OCI-LY7 (cell line): ENCODE measurements at regions not wholly inside any gene's neighbourhood (a gene's known extent, or its start where the extent isn't known, plus 50 kb on each side); places are given as distances from the start of the nearest gene placed in this dataset.
"Not testable (repeated sequence)": the region's sequence is repeated elsewhere in the genome, so short reads cannot be mapped to it uniquely, and the experiment has no call there.

Experiments
- BruUV-seq: library from RNA; stranded (reverse); fragments of 400-500 nt; replicated peaks from 2 replicates; lab custom pipeline; 2021; lab: Mats Ljungman, UMichigan
- CTCF ChIA-PET: fragments of 300-600 bp; sonication (Branson Sonifier 250); formaldehyde crosslinking; loops from one replicate; lab custom pipeline; 2022; ENCODE audit warnings: antibody characterized with exemption; ENCODE audit not compliant: unreplicated experiment; lab: Charles Lee
- POLR2A ChIA-PET: fragments of 300-600 bp; sonication (Branson Sonifier 250); formaldehyde crosslinking; loops from one replicate; lab custom pipeline; 2022; ENCODE audit warnings: antibody characterized with exemption; lab: Charles Lee
- DNase-seq: peaks from one replicate; pipeline ENCODE4 v3.0.0-alpha.2; 2015; ENCODE audit warnings: low spot score
- H2AFZ ChIP-seq: fragments of 200-600 bp; sonication (generic), shearing (Covaris generic); 2 replicates; pipeline ENCODE4 v1.6.1; 2014; ENCODE audit warnings: mild to moderate bottlenecking, antibody characterized with exemption, low read length, moderate library complexity
- H3K27ac ChIP-seq: fragments of 200-600 bp; sonication (generic); 2 replicates; pipeline ENCODE4 v1.5.1; 2014; ENCODE audit warnings: mixed run types, low read depth, mild to moderate bottlenecking, moderate library complexity, low read length, inconsistent platforms; ENCODE audit not compliant: poor library complexity, severe bottlenecking
- H3K36me3 ChIP-seq: fragments of 200-600 bp; sonication (generic); 2 replicates; pipeline ENCODE4 v1.6.1; 2014; ENCODE audit warnings: mild to moderate bottlenecking, antibody characterized with exemption, low read length, moderate library complexity, mixed read lengths; ENCODE audit not compliant: insufficient read depth
- H3K4me1 ChIP-seq: fragments of 200-600 bp; sonication (generic); 2 replicates; pipeline ENCODE4 v1.5.1; 2014; ENCODE audit warnings: mild to moderate bottlenecking, low read length; ENCODE audit not compliant: insufficient read depth, poor library complexity, severe bottlenecking
- H3K4me2 ChIP-seq: fragments of 200-600 bp; sonication (generic); 2 replicates; pipeline ENCODE4 v1.6.1; 2014; ENCODE audit warnings: mild to moderate bottlenecking, low read length
- H3K4me3 ChIP-seq: fragments of 200-600 bp; sonication (generic); 2 replicates; pipeline ENCODE4 v1.5.1; 2014; ENCODE audit warnings: mild to moderate bottlenecking, low read depth, low read length; ENCODE audit not compliant: poor library complexity, severe bottlenecking
- H3K79me2 ChIP-seq: fragments of 200-600 bp; sonication (generic); 2 replicates; pipeline ENCODE4 v1.6.1; 2016; ENCODE audit warnings: low read depth, mild to moderate bottlenecking, low read length, moderate library complexity, mixed read lengths; ENCODE audit not compliant: insufficient read depth
- H3K9me2 ChIP-seq: fragments of 200-600 bp; sonication (generic); 2 replicates; pipeline ENCODE4 v1.6.1; 2016; ENCODE audit warnings: mild to moderate bottlenecking, low read length, mixed read lengths; ENCODE audit not compliant: insufficient read depth
- H3K9me3 ChIP-seq: fragments of 200-600 bp; sonication (generic); 2 replicates; pipeline ENCODE4 v1.6.1; 2014; ENCODE audit warnings: mild to moderate bottlenecking, mixed run types, low read length, mixed read lengths
- H4K20me1 ChIP-seq: fragments of 200-600 bp; sonication (generic); 2 replicates; pipeline ENCODE4 v1.6.1; 2014; ENCODE audit warnings: mild to moderate bottlenecking, antibody characterized with exemption, low read length, moderate library complexity, mixed read lengths; ENCODE audit not compliant: insufficient read depth
- intact Hi-C: fragments of 100-400 bp; cut with micrococcal nuclease; formaldehyde crosslinking; loops from one replicate; pipeline ENCODE4 v1.10.0; 2022; ENCODE audit not compliant: unreplicated experiment

DNA sequence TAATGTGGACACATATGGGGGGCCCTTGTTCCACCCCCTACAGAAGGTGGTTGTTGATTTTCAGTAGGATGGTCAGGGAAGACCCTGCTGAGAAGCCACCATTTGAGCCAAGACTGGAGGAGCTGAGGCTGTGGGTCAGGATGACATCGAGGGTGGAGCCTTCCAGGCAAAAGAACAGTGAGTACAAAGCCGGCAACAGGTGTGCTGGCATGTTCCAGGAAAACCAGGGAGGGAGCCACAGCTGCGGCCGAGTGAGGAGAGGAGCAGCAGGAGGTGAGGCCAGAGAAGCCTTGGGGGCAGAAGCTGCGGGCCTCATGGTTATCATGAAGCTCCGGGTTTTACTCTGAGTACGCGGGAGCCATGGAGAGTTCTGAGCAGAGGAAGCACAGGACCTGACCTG lies 126.9 kb upstream of the SULF2 start:
- H3K4me3 ChIP-seq, H3K9me2 ChIP-seq, H2AFZ ChIP-seq, H3K9me3 ChIP-seq, intact Hi-C loops, H3K4me1 ChIP-seq, BruUV-seq, H3K36me3 ChIP-seq, CTCF ChIA-PET, POLR2A ChIA-PET, H3K27ac ChIP-seq, DNase-seq, H3K4me2 ChIP-seq, H4K20me1 ChIP-seq, H3K79me2 ChIP-seq: not testable (repeated sequence)

- H3K27ac ChIP-seq, H3K9me3 ChIP-seq, H3K4me1 ChIP-seq, H3K36me3 ChIP-seq, H3K9me2 ChIP-seq, H2AFZ ChIP-seq, H3K4me2 ChIP-seq, CTCF ChIA-PET, H3K79me2 ChIP-seq, DNase-seq, H3K4me3 ChIP-seq, POLR2A ChIA-PET, BruUV-seq, intact Hi-C loops, H4K20me1 ChIP-seq: not testable (repeated sequence)
These were observed 124.6 kb upstream of the SULF2 start for GRCh38 chr20:47909696-47910369.

DNA sequence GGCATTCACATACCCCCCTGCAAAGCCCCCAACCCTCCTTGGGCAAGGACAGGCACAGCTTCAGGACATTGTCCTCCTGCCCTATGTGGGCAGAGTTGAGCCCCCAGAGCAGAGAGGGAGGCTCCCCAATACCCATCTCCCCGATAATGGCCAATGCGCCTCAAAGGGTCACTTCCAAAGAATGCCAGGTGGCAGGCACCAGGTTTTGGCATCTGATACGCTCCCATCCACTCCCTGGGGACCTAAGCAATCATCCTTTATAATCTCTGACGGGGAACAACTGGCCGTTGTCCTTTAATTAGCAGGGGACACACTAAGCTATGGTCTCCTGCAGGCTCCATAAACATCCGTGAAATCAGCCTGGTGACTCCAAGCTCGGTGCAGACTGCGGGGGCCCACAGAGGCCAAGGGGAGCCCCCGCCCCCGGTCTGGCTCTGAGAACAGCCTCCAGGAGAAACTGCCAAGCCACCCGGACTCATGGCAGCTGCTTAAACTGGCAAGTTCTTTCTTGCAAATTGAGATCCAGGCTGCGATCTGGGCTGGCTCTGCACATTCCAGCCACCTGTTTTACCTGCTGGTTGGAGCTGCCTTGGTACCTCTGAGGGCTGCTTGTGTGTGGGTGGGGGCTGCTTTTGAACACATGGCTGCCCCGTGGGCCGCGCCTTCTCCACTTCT lies 123.2 kb upstream of the SULF2 start:
- H2AFZ ChIP-seq, POLR2A ChIA-PET, intact Hi-C loops, H3K4me2 ChIP-seq, H4K20me1 ChIP-seq, H3K4me3 ChIP-seq, H3K79me2 ChIP-seq, CTCF ChIA-PET, DNase-seq, H3K4me1 ChIP-seq, H3K27ac ChIP-seq, H3K36me3 ChIP-seq, H3K9me2 ChIP-seq, H3K9me3 ChIP-seq, BruUV-seq: not testable (repeated sequence)

GRCh38 chr20:47907951-47908350 lies 122.7 kb upstream of the SULF2 start:
- BruUV-seq, POLR2A ChIA-PET, H2AFZ ChIP-seq, H3K79me2 ChIP-seq, DNase-seq, H3K4me1 ChIP-seq, H3K27ac ChIP-seq, H3K4me3 ChIP-seq, intact Hi-C loops, H3K4me2 ChIP-seq, H4K20me1 ChIP-seq, H3K9me3 ChIP-seq, CTCF ChIA-PET, H3K9me2 ChIP-seq, H3K36me3 ChIP-seq: not testable (repeated sequence)
